ENCODE measurements at regions not wholly inside any gene's neighbourhood (a gene's known extent, or its start where the extent isn't known, plus 50 kb on each side); places are given as distances from the start of the nearest gene placed in this dataset.
A peak's percentile ranks its signal among the peaks of the same experiment; 100 is the strongest.
"Not testable (repeated sequence)": the region's sequence is repeated elsewhere in the genome, so short reads cannot be mapped to it uniquely, and the experiment has no call there.

- H3K27ac Mint-ChIP-seq (ENCODE audit: unreplicated experiment): no peak overlapping the region
- H3K9me3 Mint-ChIP-seq (ENCODE audit: low read depth, unreplicated experiment): peaks cover 15% of the 10 kb centered on the region
- CTCF ChIA-PET: no interaction called here
- H3K4me3 Mint-ChIP-seq (ENCODE audit: low read depth, unreplicated experiment): no peak overlapping the region
- TF ChIP-seq CTCF (IDR thresholded peaks at IDR 0.05; ENCODE audit: unreplicated experiment): no peak
- H3K4me1 Mint-ChIP-seq (ENCODE audit: low read depth, unreplicated experiment): no peaks in the 10 kb centered on the region
- H3K27me3 Mint-ChIP-seq (ENCODE audit: unreplicated experiment): no peaks in the 10 kb centered on the region
- no peak for DNase-seq
- BruUV-seq (replicated peaks): no TSS peak
- intact Hi-C loops (cut with micrococcal nuclease; ENCODE audit: unreplicated experiment): loop anchor here (10.0 kb wide), 1 partner anchor 256 kb away; the partner anchor contains the start of gene PELI2
- no peaks in the 10 kb centered on the region for H3K36me3 Mint-ChIP-seq (ENCODE audit: insufficient read depth, unreplicated experiment)
Measured at GRCh38 chr14:55858604-55859003, 259.6 kb upstream of the PELI2 start.

- intact Hi-C loops (cut with micrococcal nuclease; ENCODE audit: unreplicated experiment); BruUV-seq (replicated peaks); DNase-seq; H3K27me3 Mint-ChIP-seq (ENCODE audit: unreplicated experiment); CTCF ChIA-PET; H3K27ac Mint-ChIP-seq (ENCODE audit: unreplicated experiment); H3K4me3 Mint-ChIP-seq (ENCODE audit: low read depth, unreplicated experiment); H3K36me3 Mint-ChIP-seq (ENCODE audit: insufficient read depth, unreplicated experiment); H3K4me1 Mint-ChIP-seq (ENCODE audit: low read depth, unreplicated experiment): not testable (repeated sequence)
- H3K9me3 Mint-ChIP-seq (ENCODE audit: low read depth, unreplicated experiment): peaks cover 17% of the 10 kb centered on the region
Measured at GRCh38 chr14:55861561-55861960, 256.6 kb upstream of the PELI2 start.

GRCh38 chr14:55864890-55865655, 253.1 kb upstream of the PELI2 start:
- Mint-ChIP-seq H3K27me3 (ENCODE audit: unreplicated experiment) (no peaks in the 10 kb centered on the region), H3K4me1 (ENCODE audit: low read depth, unreplicated experiment) (peaks cover 9% of the 10 kb centered on the region), H3K4me3 (ENCODE audit: low read depth, unreplicated experiment) (no peak overlapping the region), H3K9me3 (ENCODE audit: low read depth, unreplicated experiment) (peaks cover 10% of the 10 kb centered on the region), H3K27ac (ENCODE audit: unreplicated experiment) (no peak overlapping the region), H3K36me3 (ENCODE audit: insufficient read depth, unreplicated experiment) (no peaks in the 10 kb centered on the region)
- intact Hi-C loops (cut with micrococcal nuclease; ENCODE audit: unreplicated experiment): no loop called here
- CTCF ChIA-PET: interaction anchor here (0.6 kb wide), 1 partner anchor 9 kb away, joined by 8 read pairs; no protein-coding TSS in a partner anchor
- no TSS peak for BruUV-seq (replicated peaks)
- TF ChIP-seq CTCF (IDR thresholded peaks at IDR 0.05; ENCODE audit: unreplicated experiment): no peak
- no peak for DNase-seq

- TF ChIP-seq CTCF (IDR thresholded peaks at IDR 0.05; ENCODE audit: unreplicated experiment): no peak
- Mint-ChIP-seq H3K9me3 (ENCODE audit: low read depth, unreplicated experiment) (peaks cover 6% of the 10 kb centered on the region), H3K27ac (ENCODE audit: unreplicated experiment) (peak overlapping the region; percentile 28), H3K27me3 (ENCODE audit: unreplicated experiment) (no peaks in the 10 kb centered on the region), H3K4me1 (ENCODE audit: low read depth, unreplicated experiment) (peaks cover 9% of the 10 kb centered on the region), H3K36me3 (ENCODE audit: insufficient read depth, unreplicated experiment) (no peaks in the 10 kb centered on the region), H3K4me3 (ENCODE audit: low read depth, unreplicated experiment) (no peak overlapping the region)
- CTCF ChIA-PET: interaction anchor here (0.6 kb wide), 1 partner anchor 280 kb away, joined by 3 read pairs; no protein-coding TSS in a partner anchor
- no TSS peak for BruUV-seq (replicated peaks)
- no peak for DNase-seq
- intact Hi-C loops (cut with micrococcal nuclease; ENCODE audit: unreplicated experiment): no loop called here
Measured at GRCh38 chr14:55867311-55867710, 250.9 kb upstream of the PELI2 start.

GRCh38 chr14:55867719-55868118, 250.5 kb upstream of the PELI2 start:
- no peak for DNase-seq
- Mint-ChIP-seq H3K4me3 (ENCODE audit: low read depth, unreplicated experiment) (no peak overlapping the region), H3K27ac (ENCODE audit: unreplicated experiment) (peak overlapping the region; percentile 28), H3K9me3 (ENCODE audit: low read depth, unreplicated experiment) (peaks cover 6% of the 10 kb centered on the region), H3K36me3 (ENCODE audit: insufficient read depth, unreplicated experiment) (no peaks in the 10 kb centered on the region), H3K4me1 (ENCODE audit: low read depth, unreplicated experiment) (peaks cover 9% of the 10 kb centered on the region), H3K27me3 (ENCODE audit: unreplicated experiment) (no peaks in the 10 kb centered on the region)
- intact Hi-C loops (cut with micrococcal nuclease; ENCODE audit: unreplicated experiment): no loop called here
- CTCF ChIA-PET: interaction anchor here (0.6 kb wide), 1 partner anchor 280 kb away, joined by 3 read pairs; no protein-coding TSS in a partner anchor
- no TSS peak for BruUV-seq (replicated peaks)
- no peak for TF ChIP-seq CTCF (IDR thresholded peaks at IDR 0.05; ENCODE audit: unreplicated experiment)

Measured in Calu3 (cell line).